HG02759 (cell line): ENCODE measurements at regions not wholly inside any gene's neighbourhood (a gene's known extent, or its start where the extent isn't known, plus 50 kb on each side); places are given as distances from the start of the nearest gene placed in this dataset.
A peak's percentile ranks its signal among the peaks of the same experiment; 100 is the strongest.

Experiments used
- ATAC-seq: cut with Tn5 transposase; IDR thresholded peaks from one replicate; pipeline ENCODE4 v1.9.1; 2021; ENCODE audit warnings: mild to moderate bottlenecking, moderate library complexity; ENCODE audit not compliant: unreplicated experiment

DNA sequence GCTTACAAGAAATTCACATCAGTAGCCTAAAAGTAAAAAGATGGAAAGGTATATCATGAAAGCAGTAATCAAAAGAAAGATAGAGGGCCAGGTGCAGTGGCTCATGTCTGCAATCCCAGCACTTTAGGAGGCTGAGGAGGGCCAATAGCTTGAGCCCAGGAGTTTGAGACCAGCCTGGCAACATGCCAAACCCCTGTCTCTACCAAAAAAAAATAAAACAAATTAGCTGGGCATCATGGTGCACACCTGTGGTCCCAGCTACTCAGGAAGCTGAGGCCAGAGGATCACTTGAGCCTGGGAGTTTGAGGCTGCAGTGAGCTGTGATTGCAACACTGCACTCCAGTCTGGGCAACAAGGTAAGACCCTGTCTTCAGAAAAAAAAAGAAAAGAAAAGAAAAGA lies 55.5 kb downstream of the GSPT2 start:
- no peak for ATAC-seq

DNA sequence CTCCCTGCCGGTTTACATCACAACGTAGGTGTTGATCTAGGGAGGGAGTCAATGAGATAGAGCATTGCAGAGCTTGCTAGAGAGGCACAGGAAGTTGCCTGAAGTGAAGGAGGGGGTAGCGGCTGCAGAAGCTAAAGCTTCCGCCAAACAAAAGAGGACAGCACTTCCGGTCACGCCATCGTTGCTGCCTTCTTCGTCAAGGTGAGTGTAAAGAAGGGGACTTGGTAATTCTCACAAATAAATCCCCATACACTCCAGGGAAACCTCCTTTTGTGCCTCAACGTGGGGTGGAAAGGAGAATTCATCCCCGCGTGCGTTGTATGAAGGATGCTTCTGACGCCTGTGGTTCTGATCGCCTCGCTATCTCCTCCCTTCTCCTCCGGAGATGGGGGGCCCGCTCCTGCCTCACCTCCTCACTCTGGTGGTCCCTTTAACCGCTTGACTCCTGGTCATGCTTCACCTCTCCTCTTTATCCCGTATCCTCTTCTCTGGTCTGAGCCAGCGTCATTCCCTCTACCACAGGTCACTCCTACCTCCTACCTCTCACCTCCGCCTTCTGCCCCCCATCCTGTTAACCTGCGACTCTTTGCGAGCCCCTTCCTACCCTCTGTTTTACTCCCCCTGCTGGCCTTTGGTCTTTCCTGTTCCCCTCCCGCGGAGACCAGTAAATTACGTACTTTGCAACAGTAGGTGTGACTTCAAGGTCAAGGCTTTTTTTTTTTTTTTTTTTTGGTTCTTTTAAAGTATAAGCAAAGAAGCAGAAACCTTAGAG lies 59.9 kb downstream of the GSPT2 start:
- ATAC-seq, result peak; percentile 93

DNA sequence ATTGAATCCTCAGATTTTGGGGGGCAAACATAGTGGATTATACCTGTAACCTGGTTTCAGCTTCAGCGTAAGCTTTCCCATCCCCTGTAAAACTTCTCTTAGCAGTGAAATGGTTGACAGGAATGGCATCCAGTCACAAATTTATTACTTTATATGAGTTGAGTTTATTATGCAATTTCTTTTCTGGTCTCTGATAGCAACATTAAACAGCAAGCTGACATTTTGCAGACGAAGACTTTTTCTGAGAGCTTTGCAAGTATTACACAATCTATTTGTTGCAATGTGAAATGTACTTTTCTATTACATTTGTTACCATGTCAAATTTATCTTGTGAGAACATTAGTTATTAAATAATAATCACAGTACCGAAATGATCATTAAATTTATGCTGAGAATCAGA lies 60.6 kb downstream of the GSPT2 start:
- no peak for ATAC-seq

DNA sequence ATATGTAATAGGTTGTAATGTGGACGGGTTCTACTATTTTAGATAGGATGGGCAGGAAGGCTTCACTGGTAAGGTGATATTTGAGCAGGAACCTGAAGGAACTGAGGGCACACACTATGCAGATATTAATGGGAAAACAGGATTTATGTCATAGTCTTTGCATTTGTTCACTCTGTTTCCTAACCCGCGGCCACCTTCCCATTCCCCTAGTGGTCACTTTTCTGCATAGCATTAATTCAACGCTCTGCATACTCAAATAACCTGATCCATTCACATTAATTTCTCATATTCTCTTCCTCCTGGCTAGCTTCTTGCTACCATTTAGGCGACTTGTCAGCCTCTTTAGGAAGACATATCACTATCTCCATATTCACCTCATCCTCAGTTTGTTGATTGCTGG lies 61.5 kb downstream of the GSPT2 start:
- no peak for ATAC-seq

DNA sequence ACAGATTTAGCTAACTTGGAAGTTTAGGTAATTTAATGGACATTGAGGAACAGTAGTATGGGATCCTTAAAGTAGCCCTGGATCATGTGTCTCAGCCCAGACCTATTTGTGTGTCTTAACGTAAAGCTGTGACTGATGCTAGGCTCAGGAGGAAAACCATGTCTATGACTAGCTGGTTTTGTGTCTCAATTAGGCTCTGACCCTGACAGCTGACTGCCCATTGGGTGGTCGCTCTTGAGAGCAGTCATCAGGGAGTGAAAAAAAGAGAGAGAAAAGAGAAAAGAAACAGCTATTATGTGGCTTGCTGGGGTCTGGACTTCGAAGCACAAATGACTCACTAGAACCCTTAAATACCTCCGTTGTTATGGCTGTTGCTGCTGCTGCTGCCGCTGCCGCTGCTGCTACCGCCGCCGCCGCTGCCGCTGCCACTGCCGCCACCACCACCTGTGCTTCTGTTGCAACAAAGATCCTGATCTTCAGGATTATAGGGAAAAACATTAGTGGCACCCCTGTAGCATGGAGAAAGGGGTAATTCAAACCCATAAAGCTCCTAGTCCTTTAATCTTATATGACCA lies 70.7 kb downstream of the GSPT2 start:
- ATAC-seq, result no peak

DNA sequence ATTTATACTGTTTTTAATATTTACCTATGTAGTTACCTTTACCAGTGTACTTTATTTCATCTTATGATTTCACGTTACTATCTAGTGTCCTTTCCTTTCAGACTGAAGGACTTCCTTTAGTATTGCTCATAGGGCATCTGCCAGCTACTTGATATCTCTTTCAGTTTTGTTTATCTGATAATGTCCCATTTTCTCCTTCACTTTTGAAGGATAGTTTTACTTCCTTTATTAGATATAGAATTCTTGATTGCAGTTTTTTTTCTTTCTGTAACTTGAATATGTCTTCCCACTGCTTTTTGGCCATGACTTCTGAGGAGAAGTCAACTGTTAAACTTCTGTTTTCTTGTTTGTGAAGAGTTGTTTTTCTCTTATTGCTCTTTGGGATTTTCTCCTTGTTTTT lies 69.4 kb upstream of the MAGED1 start:
- no peak for ATAC-seq

DNA sequence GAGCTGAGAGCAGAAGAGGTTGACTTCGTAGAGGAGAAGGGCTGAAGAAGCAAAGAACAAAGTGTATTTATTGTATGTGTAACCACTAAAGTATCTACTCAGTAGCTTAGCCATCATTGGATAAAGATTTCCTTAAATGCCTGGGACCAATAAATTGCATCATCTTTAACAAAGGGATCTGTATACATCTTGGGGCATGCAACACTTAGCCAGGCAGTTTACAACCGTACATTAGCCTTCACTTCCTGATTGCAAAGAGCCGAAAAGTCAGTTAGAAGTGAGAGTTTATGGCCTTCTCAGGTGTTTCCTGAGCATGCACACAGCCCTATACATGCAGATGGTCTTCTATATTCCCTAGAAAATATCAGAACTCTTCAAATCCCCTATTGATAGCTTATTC lies 68.0 kb upstream of the MAGED1 start:
- no peak for ATAC-seq

DNA sequence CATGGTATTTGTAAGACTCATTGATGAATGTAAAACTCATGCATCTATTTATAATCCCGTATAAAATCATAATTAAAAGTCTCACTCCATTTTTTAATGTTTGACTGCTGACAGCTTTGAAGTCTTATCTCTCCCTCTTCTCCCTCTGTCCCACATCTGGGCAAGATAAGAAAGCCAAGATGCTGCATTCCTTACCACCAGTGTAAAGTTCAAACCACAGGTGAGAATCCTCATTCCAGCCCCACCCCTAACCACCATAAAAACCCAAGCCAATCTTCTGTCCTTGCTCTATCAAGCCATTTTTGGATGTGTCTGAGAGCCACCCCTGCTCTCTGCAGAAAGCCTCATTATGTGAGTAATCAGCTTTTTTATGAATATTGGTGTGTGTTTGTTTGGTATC lies 59.3 kb upstream of the MAGED1 start:
- ATAC-seq, result no peak

DNA sequence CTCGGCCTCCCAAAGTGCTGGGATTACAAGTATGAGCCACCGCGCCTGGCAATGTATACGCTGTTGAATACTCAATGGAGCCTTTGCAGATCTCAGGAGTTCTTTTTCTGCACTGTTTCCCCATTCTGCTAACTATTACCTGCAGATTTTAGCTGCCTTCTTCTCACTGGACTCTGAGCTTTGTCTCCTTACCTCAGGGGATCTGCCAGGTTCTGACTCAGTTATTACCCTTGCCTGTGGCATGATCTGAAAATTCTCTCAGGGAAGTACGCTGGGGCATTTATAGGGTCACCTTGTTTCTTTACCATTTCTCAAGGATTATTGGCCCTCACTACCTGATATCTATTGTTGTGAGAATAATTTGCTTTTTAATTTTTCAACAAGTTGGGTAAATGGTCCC lies 56.6 kb upstream of the MAGED1 start:
- ATAC-seq, result no peak

DNA sequence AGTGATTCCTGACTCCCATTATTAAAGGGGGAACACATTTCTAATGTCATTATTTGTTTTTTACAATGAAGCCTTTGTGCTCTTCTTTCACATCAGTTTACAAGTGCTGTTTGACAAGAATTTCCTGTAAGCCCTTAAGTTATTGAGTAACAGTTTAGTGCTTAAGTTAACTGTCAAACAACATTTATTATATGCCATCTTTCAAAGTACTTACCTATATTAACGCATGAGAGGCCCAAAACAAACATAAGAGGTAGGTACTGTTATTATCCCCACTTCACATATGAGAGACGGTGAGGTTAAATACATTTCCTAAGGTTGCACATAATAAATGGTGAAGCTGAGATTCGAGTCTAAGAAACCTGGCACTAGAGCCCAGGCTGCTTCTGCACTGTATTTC lies 56.0 kb upstream of the MAGED1 start:
- ATAC-seq, result no peak

DNA sequence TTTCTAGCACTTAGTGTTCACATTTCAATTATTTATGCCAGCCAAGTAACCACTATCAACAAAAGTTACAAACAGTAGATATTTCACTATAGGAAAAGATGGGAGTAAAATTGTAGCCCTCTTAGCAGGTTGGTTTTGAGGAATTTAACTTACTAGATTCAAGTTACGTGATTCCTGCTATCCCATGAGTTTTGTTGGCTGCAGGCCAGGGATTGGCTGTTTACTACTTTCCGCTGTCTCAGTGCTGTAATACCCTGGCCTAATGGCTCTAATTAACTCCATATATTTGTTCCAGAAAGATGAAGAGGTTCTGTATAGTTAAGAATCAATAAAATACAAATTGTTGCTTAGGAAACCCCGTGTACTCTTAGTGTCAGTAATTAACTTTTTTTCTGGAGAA lies 55.5 kb upstream of the MAGED1 start:
- no peak for ATAC-seq
